Kidney (tissue), 13 donors: ENCODE measurements at regions not wholly inside any gene's neighbourhood (a gene's known extent, or its start where the extent isn't known, plus 50 kb on each side); places are given as distances from the start of the nearest gene placed in this dataset.
"Not testable (repeated sequence)": the region's sequence is repeated elsewhere in the genome, so short reads cannot be mapped to it uniquely, and the experiment has no call there.

Experiments used
- DNase-seq, 5 donors: peaks; one replicate each; pipeline ENCODE4 v3.0.0-alpha.2; 2013 to 2020
- FAIRE-seq: peaks from 2 replicates; lab custom pipeline; 2012; peaks lifted over from hg19 to GRCh38; lab: Jason Lieb, UNC
- H3K27ac ChIP-seq, 2 donors: one replicate each; pipeline ENCODE4 v1.7.0; 2013; ENCODE audit warnings: low read depth in 2 of 2, low read length in 2 of 2, inconsistent platforms in 1 of 2
- H3K27me3 ChIP-seq: one replicate; pipeline ENCODE4 v1.7.1; 2013; ENCODE audit warnings: low read length, inconsistent platforms; ENCODE audit not compliant: control insufficient read depth, insufficient read depth
- H3K36me3 ChIP-seq, 3 donors: one replicate each; pipeline versions ENCODE4 v1.7.0 to v1.7.1; 2013; ENCODE audit warnings: low read length in 3 of 3, control low read depth in 1 of 3, inconsistent platforms in 1 of 3; ENCODE audit not compliant: insufficient read depth in 3 of 3, control insufficient read depth in 2 of 3
- H3K4me1 ChIP-seq, 3 donors: one replicate each; pipeline versions ENCODE4 v1.7.0 to v1.7.1; 2013; ENCODE audit warnings: low read length in 3 of 3, inconsistent platforms in 1 of 3, low read depth in 1 of 3; ENCODE audit not compliant: control insufficient read depth in 2 of 3, insufficient read depth in 2 of 3
- H3K4me3 ChIP-seq, 3 donors: one replicate each; pipeline versions ENCODE4 v1.7.0 to v1.8.1; 2013; ENCODE audit warnings: low read length in 3 of 3, control low read depth in 1 of 3, inconsistent platforms in 1 of 3
- H3K9ac ChIP-seq, 3 donors: one replicate each; pipeline versions ENCODE4 v1.7.0 to v1.7.1; 2013; ENCODE audit warnings: low read length in 3 of 3, control low read depth in 1 of 3, inconsistent platforms in 1 of 3
- H3K9me3 ChIP-seq, 3 donors: one replicate each; pipeline versions ENCODE4 v1.7.0 to v1.7.1; 2013; ENCODE audit warnings: low read length in 3 of 3, control low read depth in 1 of 3, inconsistent platforms in 1 of 3; ENCODE audit not compliant: control insufficient read depth in 2 of 3, insufficient read depth in 1 of 3
- intact Hi-C: fragments of 100-400 bp; cut with DNase I; formaldehyde crosslinking; loops from one replicate; pipeline ENCODE4 v1.11.1; 2022
- TF ChIP-seq, protein P1 (sequence below): IDR thresholded peaks from 3 replicates; pipeline ENCODE4 v1.5.1; 2012; ENCODE audit warnings: mild to moderate bottlenecking, moderate library complexity, borderline replicate concordance; ENCODE audit not compliant: insufficient read depth; ENCODE audit errors: extremely low read depth
- donor health status: control.
- donor health status: control.
- donor health status: control.
- donor health status: control.
- donor health status: control.
- donor health status: DM: yes; HTN: yes; CAD: no.
- donor health status: Normal renal cell carcinoma (clear cell type).

DNA sequence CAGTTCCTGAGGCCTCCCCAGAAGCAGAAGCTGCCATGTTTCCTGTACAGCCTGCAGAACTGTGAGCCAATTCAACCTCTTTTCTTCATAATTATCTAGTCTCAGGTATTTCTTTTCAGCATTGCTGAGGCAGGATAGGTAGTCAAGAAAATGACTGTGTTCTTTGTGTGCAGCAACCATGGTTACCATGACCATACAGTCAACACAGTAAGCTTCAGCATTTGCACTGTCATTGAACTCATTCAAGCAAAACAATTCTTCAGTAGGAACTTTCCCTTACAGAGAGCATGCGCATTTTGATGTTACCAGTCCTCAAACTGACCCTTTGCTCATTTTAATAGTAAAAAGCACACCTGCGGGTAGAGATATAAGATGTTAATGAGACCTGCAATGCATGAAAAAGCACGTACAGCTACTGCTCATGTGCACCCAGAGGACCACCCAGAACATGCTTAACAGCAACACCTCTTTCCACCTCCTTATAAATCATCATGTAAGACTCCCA lies 180.8 kb downstream of the PRKX start:
- intact Hi-C loops: no loop called here
- TF ChIP-seq, protein P1, sequence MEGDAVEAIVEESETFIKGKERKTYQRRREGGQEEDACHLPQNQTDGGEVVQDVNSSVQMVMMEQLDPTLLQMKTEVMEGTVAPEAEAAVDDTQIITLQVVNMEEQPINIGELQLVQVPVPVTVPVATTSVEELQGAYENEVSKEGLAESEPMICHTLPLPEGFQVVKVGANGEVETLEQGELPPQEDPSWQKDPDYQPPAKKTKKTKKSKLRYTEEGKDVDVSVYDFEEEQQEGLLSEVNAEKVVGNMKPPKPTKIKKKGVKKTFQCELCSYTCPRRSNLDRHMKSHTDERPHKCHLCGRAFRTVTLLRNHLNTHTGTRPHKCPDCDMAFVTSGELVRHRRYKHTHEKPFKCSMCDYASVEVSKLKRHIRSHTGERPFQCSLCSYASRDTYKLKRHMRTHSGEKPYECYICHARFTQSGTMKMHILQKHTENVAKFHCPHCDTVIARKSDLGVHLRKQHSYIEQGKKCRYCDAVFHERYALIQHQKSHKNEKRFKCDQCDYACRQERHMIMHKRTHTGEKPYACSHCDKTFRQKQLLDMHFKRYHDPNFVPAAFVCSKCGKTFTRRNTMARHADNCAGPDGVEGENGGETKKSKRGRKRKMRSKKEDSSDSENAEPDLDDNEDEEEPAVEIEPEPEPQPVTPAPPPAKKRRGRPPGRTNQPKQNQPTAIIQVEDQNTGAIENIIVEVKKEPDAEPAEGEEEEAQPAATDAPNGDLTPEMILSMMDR: no peak
- no peak for FAIRE-seq
- no peaks in the 10 kb centered on the region for H3K36me3 ChIP-seq
- no peaks in the 10 kb centered on the region for H3K9me3 ChIP-seq
- no peaks in the 10 kb centered on the region for H3K27me3 ChIP-seq
- H3K4me1 ChIP-seq: no peaks in the 10 kb centered on the region
- DNase-seq: peak in 2 of 5 donors; percentile 24 to 25
- H3K9ac ChIP-seq: no peak overlapping the region
- H3K27ac ChIP-seq: no peak overlapping the region
- H3K4me3 ChIP-seq: no peak overlapping the region

DNA sequence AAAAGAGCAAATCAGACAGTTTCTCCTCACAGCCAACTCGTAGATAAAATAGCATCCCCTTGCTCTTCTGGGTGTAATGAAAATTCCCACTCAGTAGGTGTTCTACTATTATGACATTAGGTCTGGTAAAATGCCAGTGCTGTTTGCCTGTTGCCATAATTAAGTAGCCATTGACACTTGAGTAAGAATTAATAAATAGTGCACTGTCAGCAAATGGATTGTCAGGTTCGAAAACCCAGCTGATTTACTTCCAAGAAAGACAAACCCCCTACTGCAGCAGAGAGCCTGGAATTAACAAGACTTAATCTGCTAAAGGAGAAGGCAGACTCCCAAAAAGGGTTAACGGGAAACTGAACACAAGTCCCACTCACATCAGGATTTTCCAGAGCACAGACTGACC lies 182.0 kb downstream of the PRKX start:
- FAIRE-seq, H3K4me3 ChIP-seq, H3K27ac ChIP-seq, DNase-seq, H3K4me1 ChIP-seq, H3K9me3 ChIP-seq, intact Hi-C loops, H3K9ac ChIP-seq, H3K36me3 ChIP-seq, H3K27me3 ChIP-seq: not testable (repeated sequence)

DNA sequence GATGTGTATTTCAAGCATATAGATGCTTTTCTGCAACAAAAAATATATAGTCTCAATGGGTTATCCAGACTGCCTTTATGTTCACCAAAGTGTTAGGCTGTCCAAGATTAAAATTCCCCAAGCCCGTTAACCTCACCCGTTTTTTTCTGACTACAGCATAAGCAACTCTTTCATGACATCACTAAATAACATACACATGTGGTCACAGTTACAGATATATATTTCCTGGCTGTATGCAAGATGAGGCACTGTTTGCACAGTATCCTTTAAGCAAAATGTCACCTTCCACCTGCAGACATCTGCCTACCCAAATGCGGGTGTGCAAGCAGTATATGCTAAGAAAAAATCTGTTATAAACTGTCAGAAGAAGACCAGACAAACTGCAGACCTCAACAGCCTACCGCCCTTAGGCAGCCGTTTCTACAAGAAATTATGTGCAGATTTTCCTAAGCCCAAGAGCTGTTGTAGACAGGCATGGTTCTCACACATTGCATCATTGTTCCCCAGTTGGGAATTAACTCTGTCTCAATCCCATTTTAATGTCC lies 183.1 kb upstream of the MXRA5 start:
- TF ChIP-seq, protein P1: no peak
- FAIRE-seq: no peak

DNA sequence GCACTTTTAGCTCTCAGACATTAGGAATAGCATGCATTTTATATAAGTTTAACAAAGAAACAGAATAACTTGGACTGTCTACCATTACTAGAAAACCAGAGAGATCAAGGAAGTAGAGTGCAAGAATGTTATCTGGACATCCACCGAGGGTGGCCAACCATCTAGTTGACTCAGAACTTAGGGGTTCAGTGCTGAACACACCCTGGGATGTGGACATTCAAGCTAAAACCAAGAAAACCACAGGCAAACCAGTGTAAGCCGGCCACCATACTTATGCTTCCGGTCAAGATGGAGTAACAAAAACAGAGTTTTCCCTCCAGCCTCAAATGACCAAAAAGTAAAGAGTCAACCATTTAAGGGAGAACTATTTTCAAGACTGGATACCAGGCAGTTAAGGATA lies 181.4 kb upstream of the MXRA5 start:
- Histone ChIP-seq H3K9me3 (no peaks in the 10 kb centered on the region), H3K27me3 (no peaks in the 10 kb centered on the region), H3K27ac (no peak overlapping the region), H3K36me3 (no peaks in the 10 kb centered on the region), H3K9ac (no peak overlapping the region), H3K4me3 (no peak overlapping the region), H3K4me1 (no peaks in the 10 kb centered on the region)
- FAIRE-seq: no peak
- intact Hi-C loops: no loop called here
- no peak for DNase-seq
- TF ChIP-seq, protein P1: no peak

More for the DNA sequence above, 183.1 kb upstream of the MXRA5 start:
- no peak overlapping the region for H3K4me3 ChIP-seq
- no peaks in the 10 kb centered on the region for H3K4me1 ChIP-seq
- no peak overlapping the region for H3K27ac ChIP-seq
- H3K9me3 ChIP-seq: no peaks in the 10 kb centered on the region
- H3K9ac ChIP-seq: no peak overlapping the region
- H3K36me3 ChIP-seq: no peaks in the 10 kb centered on the region
- intact Hi-C loops: no loop called here
- H3K27me3 ChIP-seq: no peaks in the 10 kb centered on the region
- no peak for DNase-seq
